Glutamatergic neuron (in vitro differentiated cells): ENCODE measurements at regions not wholly inside any gene's neighbourhood (a gene's known extent, or its start where the extent isn't known, plus 50 kb on each side); places are given as distances from the start of the nearest gene placed in this dataset.
A peak's percentile ranks its signal among the peaks of the same experiment; 100 is the strongest.

ENCODE experiments used
- DNase-seq: peaks from one replicate; pipeline ENCODE4 v3.0.0; 2022
- H3K27ac Mint-ChIP-seq: one replicate; pipeline ENCODE4 v1.8.0; 2020; ENCODE audit warnings: mild to moderate bottlenecking, mixed read lengths, inconsistent platforms; ENCODE audit not compliant: unreplicated experiment
- H3K27me3 Mint-ChIP-seq: one replicate; pipeline ENCODE4 v1.8.0; 2020; ENCODE audit warnings: mild to moderate bottlenecking, moderate library complexity, mixed read lengths, inconsistent platforms; ENCODE audit not compliant: unreplicated experiment
- H3K36me3 Mint-ChIP-seq: one replicate; pipeline ENCODE4 v1.8.0; 2020; ENCODE audit warnings: mild to moderate bottlenecking, mixed read lengths, inconsistent platforms; ENCODE audit not compliant: unreplicated experiment
- H3K4me1 Mint-ChIP-seq: one replicate; pipeline ENCODE4 v1.8.0; 2020; ENCODE audit warnings: mild to moderate bottlenecking, low read depth, mixed read lengths, inconsistent platforms; ENCODE audit not compliant: unreplicated experiment
- H3K4me3 Mint-ChIP-seq: one replicate; pipeline ENCODE4 v1.8.0; 2020; ENCODE audit warnings: mild to moderate bottlenecking, mixed read lengths, inconsistent platforms; ENCODE audit not compliant: unreplicated experiment
- H3K9me3 Mint-ChIP-seq: one replicate; pipeline ENCODE4 v1.8.0; 2020; ENCODE audit warnings: mild to moderate bottlenecking, moderate library complexity, mixed read lengths, inconsistent platforms; ENCODE audit not compliant: unreplicated experiment
- CTCF ChIP-seq: fragments of 200-600 bp; sonication (generic); IDR thresholded peaks from one replicate; pipeline ENCODE4 v1.5.0; 2021; ENCODE audit not compliant: partially characterized antibody, unreplicated experiment

GRCh38 chr5:9924614-9925013 is 294.5 kb upstream of the TAS2R1 start:
- Mint-ChIP-seq H3K4me1 (peaks cover 1% of the 10 kb centered on the region), H3K27me3 (peaks cover 2% of the 10 kb centered on the region), H3K27ac (no peak overlapping the region), H3K9me3 (peaks cover 1% of the 10 kb centered on the region), H3K36me3 (no peaks in the 10 kb centered on the region), H3K4me3 (no peak overlapping the region)
- no peak for TF ChIP-seq CTCF
- DNase-seq, result no peak

DNA sequence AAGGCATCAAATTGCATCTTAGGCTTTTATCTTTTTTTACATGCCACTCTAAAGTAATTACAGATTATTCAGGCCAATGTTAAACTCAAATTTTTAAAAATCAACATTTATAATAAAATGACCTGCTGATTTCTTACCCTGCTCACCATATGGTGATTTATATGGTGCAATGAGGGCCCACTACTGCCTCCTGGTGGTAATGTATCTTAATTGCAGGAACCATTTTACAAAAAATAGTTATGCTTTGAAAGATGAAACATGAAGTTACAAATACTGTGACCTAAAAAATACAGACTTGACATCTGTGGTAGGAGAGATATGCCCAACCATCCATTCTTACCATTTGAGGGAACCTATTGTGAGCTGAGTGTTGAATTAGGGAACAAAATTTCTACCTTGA is 292.6 kb upstream of the TAS2R1 start:
- Mint-ChIP-seq H3K9me3 (no peaks in the 10 kb centered on the region), H3K36me3 (no peaks in the 10 kb centered on the region), H3K4me3 (no peak overlapping the region), H3K27ac (no peak overlapping the region), H3K4me1 (peaks cover 1% of the 10 kb centered on the region), H3K27me3 (peaks cover 2% of the 10 kb centered on the region)
- DNase-seq, result no peak
- TF ChIP-seq CTCF, result peak; percentile 65

DNA sequence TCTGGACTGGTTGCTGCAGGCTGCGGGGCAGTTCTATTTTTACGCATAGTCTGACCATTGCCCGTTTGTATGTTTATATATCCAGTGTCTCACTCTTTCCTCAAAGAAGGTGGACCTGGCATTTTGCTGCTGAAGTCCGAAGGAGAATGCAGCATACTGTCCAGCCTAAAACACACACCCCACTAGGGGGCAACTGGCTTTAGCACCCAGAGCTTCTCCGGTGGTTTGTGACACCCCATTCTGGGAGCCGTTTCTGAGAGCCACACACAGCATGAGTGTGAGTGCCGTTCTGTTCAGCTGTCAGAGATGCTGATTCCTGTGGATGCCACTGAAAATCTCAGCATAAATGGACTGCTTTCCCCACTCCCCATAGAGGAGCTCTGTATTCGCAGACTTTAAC is 290.5 kb upstream of the TAS2R1 start:
- Mint-ChIP-seq H3K4me3 (no peak overlapping the region), H3K9me3 (no peaks in the 10 kb centered on the region), H3K27me3 (peaks cover 2% of the 10 kb centered on the region), H3K36me3 (no peaks in the 10 kb centered on the region), H3K27ac (no peak overlapping the region), H3K4me1 (no peaks in the 10 kb centered on the region)
- DNase-seq, result no peak
- no peak for TF ChIP-seq CTCF

GRCh38 chr5:9919306-9920030 is 289.3 kb upstream of the TAS2R1 start:
- Mint-ChIP-seq H3K4me3 (no peak overlapping the region), H3K4me1 (no peaks in the 10 kb centered on the region), H3K27me3 (no peaks in the 10 kb centered on the region), H3K27ac (no peak overlapping the region), H3K36me3 (no peaks in the 10 kb centered on the region), H3K9me3 (no peaks in the 10 kb centered on the region)
- no peak for DNase-seq
- no peak for TF ChIP-seq CTCF

DNA sequence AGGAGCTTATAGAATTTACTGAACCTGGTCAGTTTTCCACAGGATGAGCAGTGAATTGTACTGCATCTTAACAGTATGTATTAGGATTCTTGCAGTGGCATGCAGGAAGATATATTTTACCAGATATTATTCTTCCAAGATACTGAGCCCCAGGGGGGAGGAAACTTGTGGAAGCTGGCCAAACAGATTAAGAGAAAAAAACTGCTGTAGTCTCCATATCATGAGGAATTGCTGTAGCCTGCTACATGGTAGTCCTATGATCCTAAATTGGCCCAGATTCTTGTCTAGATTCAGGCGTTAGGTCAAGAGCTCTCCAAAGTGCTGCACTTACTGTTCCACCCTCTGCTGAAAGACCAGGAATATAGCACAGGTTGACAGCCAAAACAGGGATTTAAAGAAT is 275.5 kb upstream of the TAS2R1 start:
- Mint-ChIP-seq H3K9me3 (peaks cover 3% of the 10 kb centered on the region), H3K4me3 (no peak overlapping the region)

More for the DNA sequence above, 275.5 kb upstream of the TAS2R1 start:
- DNase-seq, result no peak
- no peak for TF ChIP-seq CTCF
- H3K4me1 Mint-ChIP-seq, result no peaks in the 10 kb centered on the region
- no peaks in the 10 kb centered on the region for H3K27me3 Mint-ChIP-seq
- no peak overlapping the region for H3K27ac Mint-ChIP-seq
- peaks cover 9% of the 10 kb centered on the region for H3K36me3 Mint-ChIP-seq
